Fibroblast of lung (primary cell): ENCODE measurements at regions not wholly inside any gene's neighbourhood (a gene's known extent, or its start where the extent isn't known, plus 50 kb on each side); places are given as distances from the start of the nearest gene placed in this dataset.
A peak's percentile ranks its signal among the peaks of the same experiment; 100 is the strongest.

ENCODE experiments used
- DNase-seq, 2 donors: peaks; one replicate each; pipeline versions ENCODE4 v3.0.0 to v3.0.0-alpha.2; 2010; ENCODE audit warnings: low read depth in 2 of 2
- H2AFZ ChIP-seq: 2 replicates; pipeline ENCODE4 v1.5.1; 2012; ENCODE audit warnings: low read length, control low read depth, inconsistent platforms
- H3K27ac ChIP-seq: 2 replicates; pipeline ENCODE4 v1.5.1; 2011; ENCODE audit warnings: low read length, control low read depth; ENCODE audit not compliant: insufficient read depth
- H3K27me3 ChIP-seq: 2 replicates; pipeline ENCODE4 v1.5.1; 2011; ENCODE audit warnings: mild to moderate bottlenecking, low read length; ENCODE audit not compliant: control insufficient read depth, insufficient read depth
- H3K36me3 ChIP-seq: 2 replicates; pipeline ENCODE4 v1.5.1; 2011; ENCODE audit warnings: low read length; ENCODE audit not compliant: control insufficient read depth, insufficient read depth
- H3K4me1 ChIP-seq: 2 replicates; pipeline ENCODE4 v1.5.1; 2011; ENCODE audit warnings: low read length; ENCODE audit not compliant: control insufficient read depth, insufficient read depth; ENCODE audit errors: extremely low read depth
- H3K4me2 ChIP-seq: 2 replicates; pipeline ENCODE4 v1.5.1; 2011; ENCODE audit warnings: low read length, control low read depth; ENCODE audit not compliant: insufficient read depth; ENCODE audit errors: extremely low read depth
- H3K4me3 ChIP-seq, 4 experiments: fragments of 200-600 bp in 1 of 4; sonication (generic) in 1 of 4; replicated peaks in 1 of 4; 2 replicates each; pipeline ENCODE4 v1.5.1; 2011 to 2016; ENCODE audit warnings: low read length in 4 of 4, low read depth in 3 of 4, mild to moderate bottlenecking in 3 of 4, control low read depth in 2 of 4, inconsistent platforms in 1 of 4, mixed read lengths in 1 of 4; ENCODE audit not compliant: insufficient read depth in 1 of 4; ENCODE audit errors: control extremely low read depth in 1 of 4
- H3K79me2 ChIP-seq: 2 replicates; pipeline ENCODE4 v1.5.1; 2012; ENCODE audit warnings: mild to moderate bottlenecking, low read length, inconsistent platforms; ENCODE audit not compliant: control insufficient read depth, insufficient read depth
- H3K9ac ChIP-seq: 2 replicates; pipeline ENCODE4 v1.5.1; 2011; ENCODE audit warnings: mild to moderate bottlenecking, low read length, control low read depth; ENCODE audit not compliant: insufficient read depth
- H3K9me3 ChIP-seq: 2 replicates; pipeline ENCODE4 v1.5.1; 2012; ENCODE audit warnings: low read depth, low read length; ENCODE audit not compliant: control insufficient read depth, insufficient read depth
- H4K20me1 ChIP-seq: 2 replicates; pipeline ENCODE4 v1.5.1; 2011; ENCODE audit warnings: low read length; ENCODE audit not compliant: control insufficient read depth, insufficient read depth; ENCODE audit errors: extremely low read depth
- EZH2 ChIP-seq: IDR thresholded peaks from 2 replicates; pipeline ENCODE4 v1.5.1; 2012; ENCODE audit warnings: low read length, control low read depth, mild to moderate bottlenecking; ENCODE audit errors: missing control alignments
- TF ChIP-seq, protein P1 (sequence below), 2 donors: IDR thresholded peaks in 1 of 2; conservative IDR thresholded peaks in 1 of 2; 1 replicate in 1 of 2; 2 replicates in 1 of 2; pipeline ENCODE4 v1.5.1; 2011 to 2012; ENCODE audit warnings: low read length in 2 of 2, control low read depth in 1 of 2, inconsistent platforms in 1 of 2, low read depth in 1 of 2, mild to moderate bottlenecking in 1 of 2

DNA sequence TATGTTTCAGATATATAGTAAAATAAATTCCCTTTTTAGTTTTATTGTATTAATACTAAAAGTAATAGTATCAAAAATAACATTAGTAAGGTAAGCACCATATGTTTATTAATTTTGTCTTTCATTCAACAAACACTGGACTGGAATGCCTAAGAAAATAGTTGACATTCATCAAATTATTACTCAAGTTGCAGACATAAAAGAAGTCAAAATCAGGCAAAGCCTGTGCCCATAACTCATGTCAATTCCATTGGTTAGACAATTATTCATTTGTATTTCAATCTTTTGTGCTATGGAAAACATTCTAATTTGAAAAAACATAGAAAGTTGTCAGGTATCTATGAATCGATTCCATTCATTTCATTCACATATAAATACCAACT is 158.9 kb downstream of the CEMIP2 start:
- Histone ChIP-seq H3K36me3 (no peaks in the 10 kb centered on the region), H3K4me2 (no peak overlapping the region)
- TF ChIP-seq EZH2: no peak

GRCh38 chr9:71608825-71609447 is 159.4 kb downstream of the CEMIP2 start:
- TF ChIP-seq, protein P1, sequence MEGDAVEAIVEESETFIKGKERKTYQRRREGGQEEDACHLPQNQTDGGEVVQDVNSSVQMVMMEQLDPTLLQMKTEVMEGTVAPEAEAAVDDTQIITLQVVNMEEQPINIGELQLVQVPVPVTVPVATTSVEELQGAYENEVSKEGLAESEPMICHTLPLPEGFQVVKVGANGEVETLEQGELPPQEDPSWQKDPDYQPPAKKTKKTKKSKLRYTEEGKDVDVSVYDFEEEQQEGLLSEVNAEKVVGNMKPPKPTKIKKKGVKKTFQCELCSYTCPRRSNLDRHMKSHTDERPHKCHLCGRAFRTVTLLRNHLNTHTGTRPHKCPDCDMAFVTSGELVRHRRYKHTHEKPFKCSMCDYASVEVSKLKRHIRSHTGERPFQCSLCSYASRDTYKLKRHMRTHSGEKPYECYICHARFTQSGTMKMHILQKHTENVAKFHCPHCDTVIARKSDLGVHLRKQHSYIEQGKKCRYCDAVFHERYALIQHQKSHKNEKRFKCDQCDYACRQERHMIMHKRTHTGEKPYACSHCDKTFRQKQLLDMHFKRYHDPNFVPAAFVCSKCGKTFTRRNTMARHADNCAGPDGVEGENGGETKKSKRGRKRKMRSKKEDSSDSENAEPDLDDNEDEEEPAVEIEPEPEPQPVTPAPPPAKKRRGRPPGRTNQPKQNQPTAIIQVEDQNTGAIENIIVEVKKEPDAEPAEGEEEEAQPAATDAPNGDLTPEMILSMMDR (conservative IDR thresholded peaks at IDR 0.05 in 1 of 2, IDR thresholded peaks at IDR 0.05 in 1 of 2; ENCODE audit: low read depth in 1 of 2, low read length in 2 of 2): no peak
- no peak for TF ChIP-seq EZH2
- peak in 1 of 2 donors; percentile 65 for DNase-seq
- Histone ChIP-seq H3K27ac (no peak overlapping the region), H3K4me1 (no peaks in the 10 kb centered on the region), H3K4me3 (no peak overlapping the region), H3K79me2 (no peaks in the 10 kb centered on the region), H3K4me2 (no peak overlapping the region), H4K20me1 (no peaks in the 10 kb centered on the region), H3K36me3 (no peaks in the 10 kb centered on the region), H3K9me3 (no peaks in the 10 kb centered on the region), H3K9ac (no peak overlapping the region), H3K27me3 (no peaks in the 10 kb centered on the region), H2AFZ (no peak overlapping the region)

More for the DNA sequence above, 158.9 kb downstream of the CEMIP2 start:
- H3K79me2 ChIP-seq: no peaks in the 10 kb centered on the region
- H3K4me3 ChIP-seq: no peak overlapping the region
- no peaks in the 10 kb centered on the region for H3K27me3 ChIP-seq
- no peak overlapping the region for H3K27ac ChIP-seq
- H4K20me1 ChIP-seq: no peaks in the 10 kb centered on the region
- peak in 1 of 2 donors; percentile 23 for DNase-seq
- no peak overlapping the region for H3K9ac ChIP-seq
- no peaks in the 10 kb centered on the region for H3K9me3 ChIP-seq
- no peaks in the 10 kb centered on the region for H3K4me1 ChIP-seq
- no peak overlapping the region for H2AFZ ChIP-seq

- Histone ChIP-seq H3K9ac (no peak overlapping the region), H3K27ac (no peak overlapping the region), H3K9me3 (no peaks in the 10 kb centered on the region), H3K36me3 (no peaks in the 10 kb centered on the region), H4K20me1 (no peaks in the 10 kb centered on the region), H3K27me3 (no peaks in the 10 kb centered on the region), H3K4me1 (no peaks in the 10 kb centered on the region), H3K4me3 (no peak overlapping the region), H3K4me2 (no peak overlapping the region), H3K79me2 (no peaks in the 10 kb centered on the region), H2AFZ (no peak overlapping the region)
- TF ChIP-seq EZH2: no peak
- TF ChIP-seq, protein P1 (conservative IDR thresholded peaks at IDR 0.05 in 1 of 2, IDR thresholded peaks at IDR 0.05 in 1 of 2; ENCODE audit: low read depth in 1 of 2, low read length in 2 of 2): no peak
- DNase-seq: no peak
Measured at GRCh38 chr9:71608021-71608420, 160.3 kb downstream of the CEMIP2 start.
